HG02870 (cell line): ENCODE measurements at regions not wholly inside any gene's neighbourhood (a gene's known extent, or its start where the extent isn't known, plus 50 kb on each side); places are given as distances from the start of the nearest gene placed in this dataset.

ENCODE experiments used
- ATAC-seq: cut with Tn5 transposase; IDR thresholded peaks from one replicate; pipeline ENCODE4 v1.9.1; 2021; ENCODE audit warnings: mild to moderate bottlenecking, moderate library complexity; ENCODE audit not compliant: unreplicated experiment

DNA sequence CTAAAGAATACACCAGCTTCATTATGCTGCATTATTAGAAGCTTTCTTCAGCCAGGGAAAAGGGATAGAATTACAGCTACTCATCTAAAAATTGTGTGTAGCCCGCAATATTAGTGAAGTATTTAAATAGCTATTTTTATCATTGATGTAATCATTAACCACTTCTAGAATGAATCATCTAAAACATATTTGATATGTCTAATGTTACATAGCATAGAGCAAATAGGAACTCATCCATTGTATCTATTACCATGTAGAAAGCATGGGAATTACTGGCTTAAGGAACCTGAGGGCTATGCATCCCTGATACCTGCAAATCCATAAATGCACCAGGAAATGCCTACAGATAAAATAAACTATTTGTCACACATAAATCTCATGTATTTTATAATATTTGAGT lies 54.5 kb upstream of the VGLL3 start:
- ATAC-seq = no peak

DNA sequence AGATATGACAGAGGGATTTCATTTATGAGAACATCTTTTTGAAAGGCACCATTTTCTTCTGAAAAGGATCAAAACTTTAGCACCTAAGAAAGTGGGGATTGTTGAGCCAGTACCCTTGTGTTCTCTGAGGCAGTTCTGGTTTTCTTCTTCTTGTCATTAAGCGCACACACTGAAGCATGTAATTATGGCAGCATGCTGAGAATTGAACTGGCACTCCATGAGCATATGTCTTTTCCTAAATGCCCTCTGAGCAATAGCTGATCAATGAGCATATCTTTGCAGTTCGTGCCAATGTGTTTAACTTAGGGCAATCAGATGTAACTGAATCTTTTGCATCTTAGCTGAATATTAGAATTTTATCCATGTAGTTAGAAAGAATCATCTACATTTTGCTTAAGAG lies 53.9 kb upstream of the VGLL3 start:
- no peak for ATAC-seq

DNA sequence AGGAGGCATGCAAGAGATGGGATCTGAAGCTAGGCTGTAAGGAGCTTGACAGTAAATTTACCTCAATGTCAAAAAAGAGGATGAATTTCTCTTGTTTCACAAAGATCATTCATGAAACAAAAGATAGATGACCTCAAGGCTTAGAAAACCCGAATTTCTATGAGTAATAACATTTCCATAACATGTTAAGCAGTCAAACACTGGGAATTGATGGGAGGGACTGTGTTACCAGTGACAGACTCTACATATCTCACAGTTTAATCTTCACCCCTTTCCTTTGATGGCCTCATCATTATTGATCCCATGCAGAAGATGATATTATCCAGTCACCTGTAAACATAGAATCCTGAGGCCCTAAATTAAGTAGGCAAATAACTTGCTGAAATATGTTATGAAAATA lies 53.5 kb upstream of the VGLL3 start:
- ATAC-seq = no peak

DNA sequence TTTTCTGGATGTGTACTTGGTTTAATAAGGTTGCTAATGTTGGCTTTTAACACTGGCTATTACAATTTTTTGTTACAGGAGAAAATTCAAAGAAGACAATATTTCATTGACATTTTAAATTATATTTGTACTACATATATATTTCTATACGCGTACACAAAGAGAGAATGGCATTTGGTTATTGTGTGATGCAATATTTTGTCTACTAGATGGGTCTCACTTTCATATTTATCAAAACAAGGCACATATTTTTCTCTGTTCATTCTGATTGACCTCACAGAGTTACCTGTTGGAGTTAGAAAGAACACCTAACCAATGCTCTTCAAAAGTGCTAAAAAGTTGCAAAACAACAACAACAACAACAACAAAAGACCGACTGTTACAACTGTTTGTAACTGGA lies 50.2 kb upstream of the VGLL3 start:
- ATAC-seq = no peak
